B cell (primary cell): ENCODE measurements at regions not wholly inside any gene's neighbourhood (a gene's known extent, or its start where the extent isn't known, plus 50 kb on each side); places are given as distances from the start of the nearest gene placed in this dataset.

ENCODE experiments used
- ATAC-seq: fragments of 200-7000 bp; cut with Tn5 transposase; one replicate; pipeline ENCODE4 v1.10.0; 2021; ENCODE audit warnings: low read depth, mild to moderate bottlenecking, moderate number of reproducible peaks, moderate library complexity
- CTCF ChIA-PET: fragments of 350-600 bp; sonication (Branson Sonifier 250); formaldehyde crosslinking; loops from one replicate; lab custom pipeline; 2021; ENCODE audit warnings: antibody characterized with exemption, inconsistent platforms; lab: Charles Lee
- POLR2A ChIA-PET: fragments of 350-600 bp; sonication (Branson Sonifier 250); formaldehyde crosslinking; loops from one replicate; lab custom pipeline; 2021; ENCODE audit warnings: antibody characterized with exemption; lab: Charles Lee
- DNase-seq: peaks from one replicate; pipeline ENCODE4 v3.0.0; 2013
- H2AFZ ChIP-seq: 2 replicates; pipeline ENCODE4 v1.6.1; 2012; ENCODE audit warnings: mild to moderate bottlenecking, low read depth, low read length; ENCODE audit not compliant: insufficient read depth, poor library complexity, severe bottlenecking
- H3K27ac ChIP-seq, 2 donors: 1 replicate in 1 of 2; 2 replicates in 1 of 2; pipeline ENCODE4 v1.5.1; 2012 to 2013; ENCODE audit warnings: low read length in 2 of 2, mild to moderate bottlenecking in 2 of 2, moderate library complexity in 1 of 2
- H3K27me3 ChIP-seq, 4 experiments: fragments of 200-600 bp in 1 of 4; sonication (generic) in 1 of 4; replicated peaks in 1 of 4; 1 replicate in 2 of 4; 2 replicates in 2 of 4; pipeline versions ENCODE4 v1.6.1 to v1.7.0; 2013 to 2016; ENCODE audit warnings: low read length in 3 of 4, mild to moderate bottlenecking in 2 of 4, mixed read lengths in 1 of 4, moderate library complexity in 1 of 4; ENCODE audit not compliant: insufficient read depth in 4 of 4, control insufficient read depth in 3 of 4; ENCODE audit errors: control extremely low read depth in 1 of 4
- H3K36me3 ChIP-seq, 2 experiments: replicated peaks in 1 of 2; 1 replicate in 1 of 2; 2 replicates in 1 of 2; pipeline versions ENCODE4 v1.6.1 to v1.7.1; 2013; ENCODE audit warnings: low read length in 1 of 2; ENCODE audit not compliant: insufficient read depth in 2 of 2, control insufficient read depth in 1 of 2; ENCODE audit errors: control extremely low read depth in 1 of 2, extremely low read depth in 1 of 2
- H3K4me1 ChIP-seq, 2 donors: fragments of 200-600 bp in 1 of 2; sonication (generic) in 1 of 2; 1 replicate in 1 of 2; 2 replicates in 1 of 2; pipeline versions ENCODE4 v1.5.1 to v1.6.1; 2013 to 2017; ENCODE audit warnings: low read length in 2 of 2; ENCODE audit not compliant: control insufficient read depth in 2 of 2, insufficient read depth in 2 of 2
- H3K4me2 ChIP-seq: replicated peaks from 2 replicates; pipeline ENCODE3; 2012; ENCODE audit warnings: mild to moderate bottlenecking, low read depth, low read length; ENCODE audit not compliant: poor library complexity, severe bottlenecking
- H3K4me3 ChIP-seq, 5 experiments: fragments of 200-600 bp in 1 of 5; sonication (generic) in 1 of 5; 1 replicate in 3 of 5; 2 replicates in 2 of 5; pipeline versions ENCODE4 v1.5.1 to v1.7.0; 2011 to 2016; ENCODE audit warnings: low read length in 4 of 5, mild to moderate bottlenecking in 4 of 5, low read depth in 2 of 5, control low read depth in 1 of 5, moderate library complexity in 1 of 5; ENCODE audit not compliant: insufficient read depth in 1 of 5; ENCODE audit errors: control extremely low read depth in 1 of 5, extremely low read depth in 1 of 5
- H3K79me2 ChIP-seq: fragments of 200-600 bp; sonication (generic); one replicate; pipeline ENCODE4 v1.6.0; 2016; ENCODE audit warnings: low read length; ENCODE audit not compliant: control insufficient read depth, insufficient read depth
- H3K9ac ChIP-seq: fragments of 200-600 bp; sonication (generic); 2 replicates; pipeline ENCODE4 v1.6.1; 2017; ENCODE audit warnings: mild to moderate bottlenecking, low read length, moderate library complexity
- H3K9me3 ChIP-seq, 3 donors: one replicate each; pipeline versions ENCODE4 v1.6.1 to v1.7.1; 2013; ENCODE audit warnings: low read length in 2 of 3; ENCODE audit not compliant: control insufficient read depth in 2 of 3, insufficient read depth in 1 of 3; ENCODE audit errors: control extremely low read depth in 1 of 3
- H4K20me1 ChIP-seq: 2 replicates; pipeline ENCODE4 v1.6.0; 2012; ENCODE audit warnings: mild to moderate bottlenecking, low read length; ENCODE audit not compliant: insufficient read depth, control insufficient read depth, poor library complexity, severe bottlenecking
- H3K27ac Mint-ChIP-seq: one replicate; pipeline ENCODE4 v1.8.0; 2021; ENCODE audit warnings: mixed read lengths
- H3K27me3 Mint-ChIP-seq: one replicate; pipeline ENCODE4 v1.8.0; 2021; ENCODE audit warnings: mixed read lengths
- H3K4me1 Mint-ChIP-seq: one replicate; pipeline ENCODE4 v1.8.0; 2021; ENCODE audit warnings: mixed read lengths
- H3K4me3 Mint-ChIP-seq: one replicate; pipeline ENCODE4 v1.8.0; 2021; ENCODE audit warnings: mixed read lengths
- H3K9me3 Mint-ChIP-seq: one replicate; pipeline ENCODE4 v1.8.0; 2022; ENCODE audit warnings: mixed read lengths; ENCODE audit not compliant: insufficient read depth
- EZH2 ChIP-seq: IDR thresholded peaks from 2 replicates; pipeline ENCODE4 v1.6.1; 2012; ENCODE audit warnings: borderline replicate concordance, low read depth, mild to moderate bottlenecking, moderate library complexity, low read length; ENCODE audit not compliant: insufficient read depth, poor library complexity, severe bottlenecking
- WGBS: methylation state at CpG from one replicate; pipeline ENCODE4 v1.1.5; 2013; ENCODE audit warnings: missing lambda C conversion rate; ENCODE audit not compliant: insufficient coverage; 5-methylcytosine and 5-hydroxymethylcytosine counted together
- intact Hi-C: fragments of 100-400 bp; cut with micrococcal nuclease; formaldehyde crosslinking; loops from one replicate; pipeline ENCODE4 v1.10.0; 2022
- TF ChIP-seq, protein P1 (sequence below): fragments of 200-600 bp; IDR thresholded peaks from one replicate; pipeline ENCODE4 v1.8.0; 2022; ENCODE audit warnings: antibody characterized with exemption, mild to moderate bottlenecking

DNA sequence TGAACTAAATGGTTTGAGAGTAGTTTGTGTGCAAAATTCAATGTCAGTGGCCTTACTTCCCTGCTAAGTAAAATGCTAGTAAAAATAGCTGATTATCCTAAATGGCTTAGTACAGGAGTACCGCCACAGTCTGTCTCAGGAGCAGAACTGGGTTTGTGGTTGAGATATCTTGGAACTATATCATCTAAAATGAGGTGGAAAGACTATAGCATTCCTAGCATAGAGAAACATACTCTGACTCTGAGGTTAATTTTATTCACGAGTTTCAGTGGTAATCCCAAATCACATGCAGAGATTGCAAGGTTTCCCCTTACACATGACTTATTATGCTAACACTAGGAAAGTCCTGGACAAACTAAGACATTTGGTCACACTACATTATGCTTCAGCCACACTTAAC is 70.4 kb downstream of the OR13H1 start:
- H3K4me3 ChIP-seq: no peak overlapping the region
- POLR2A ChIA-PET: no interaction called here
- Mint-ChIP-seq H3K4me3 (no peak overlapping the region), H3K4me1 (no peaks in the 10 kb centered on the region), H3K27ac (no peak overlapping the region), H3K27me3 (no peaks in the 10 kb centered on the region), H3K9me3 (no peaks in the 10 kb centered on the region)
- no peaks in the 10 kb centered on the region for H3K9me3 ChIP-seq
- no peaks in the 10 kb centered on the region for H3K36me3 ChIP-seq
- peaks cover 0 to 6% (median 0%) of the 10 kb centered on the region in 4 experiments for H3K27me3 ChIP-seq
- H3K9ac ChIP-seq: no peak overlapping the region
- no peaks in the 10 kb centered on the region for H3K4me1 ChIP-seq
- no peak for TF ChIP-seq EZH2
- TF ChIP-seq, protein P1, sequence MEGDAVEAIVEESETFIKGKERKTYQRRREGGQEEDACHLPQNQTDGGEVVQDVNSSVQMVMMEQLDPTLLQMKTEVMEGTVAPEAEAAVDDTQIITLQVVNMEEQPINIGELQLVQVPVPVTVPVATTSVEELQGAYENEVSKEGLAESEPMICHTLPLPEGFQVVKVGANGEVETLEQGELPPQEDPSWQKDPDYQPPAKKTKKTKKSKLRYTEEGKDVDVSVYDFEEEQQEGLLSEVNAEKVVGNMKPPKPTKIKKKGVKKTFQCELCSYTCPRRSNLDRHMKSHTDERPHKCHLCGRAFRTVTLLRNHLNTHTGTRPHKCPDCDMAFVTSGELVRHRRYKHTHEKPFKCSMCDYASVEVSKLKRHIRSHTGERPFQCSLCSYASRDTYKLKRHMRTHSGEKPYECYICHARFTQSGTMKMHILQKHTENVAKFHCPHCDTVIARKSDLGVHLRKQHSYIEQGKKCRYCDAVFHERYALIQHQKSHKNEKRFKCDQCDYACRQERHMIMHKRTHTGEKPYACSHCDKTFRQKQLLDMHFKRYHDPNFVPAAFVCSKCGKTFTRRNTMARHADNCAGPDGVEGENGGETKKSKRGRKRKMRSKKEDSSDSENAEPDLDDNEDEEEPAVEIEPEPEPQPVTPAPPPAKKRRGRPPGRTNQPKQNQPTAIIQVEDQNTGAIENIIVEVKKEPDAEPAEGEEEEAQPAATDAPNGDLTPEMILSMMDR: no peak
- no peak overlapping the region for H3K27ac ChIP-seq
- no peaks in the 10 kb centered on the region for H4K20me1 ChIP-seq
- WGBS: 100% methylated on average over 1 of the region's 2 CpGs
- no peak overlapping the region for H2AFZ ChIP-seq
- no peak overlapping the region for H3K4me2 ChIP-seq
- no peaks in the 10 kb centered on the region for H3K79me2 ChIP-seq
- CTCF ChIA-PET: no interaction called here
- ATAC-seq (no peak), DNase-seq (no peak)
- intact Hi-C loops: no loop called here

DNA sequence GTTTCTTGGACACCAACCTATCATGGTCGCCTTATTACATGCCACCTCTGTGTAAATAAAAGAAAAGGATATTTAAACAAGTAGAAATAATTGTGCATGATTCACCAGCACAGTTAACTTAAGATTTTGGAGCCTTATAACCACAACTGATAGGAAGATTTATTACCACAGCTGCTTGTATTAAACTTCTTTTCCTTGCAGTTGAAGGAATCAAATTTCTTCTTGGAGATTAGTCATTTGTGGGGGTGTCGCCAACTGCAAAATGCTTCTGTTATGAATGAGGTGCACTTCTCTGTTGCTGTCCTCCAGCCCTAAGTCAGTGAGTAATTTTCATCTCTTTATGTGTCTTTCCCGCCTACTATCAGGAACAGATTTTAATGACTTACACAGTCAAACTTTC is 73.3 kb downstream of the OR13H1 start:
- Histone ChIP-seq H2AFZ (no peak overlapping the region), H3K27ac (no peak overlapping the region), H3K4me1 (no peaks in the 10 kb centered on the region), H3K36me3 (no peaks in the 10 kb centered on the region), H3K79me2 (no peaks in the 10 kb centered on the region), H3K4me2 (no peak overlapping the region), H3K9me3 (no peaks in the 10 kb centered on the region), H3K27me3 (peaks cover 0 to 6% (median 0%) of the 10 kb centered on the region in 4 experiments), H4K20me1 (no peaks in the 10 kb centered on the region), H3K4me3 (no peak overlapping the region), H3K9ac (no peak overlapping the region)
- H3K27me3 Mint-ChIP-seq: peaks cover 4% of the 10 kb centered on the region
- DNase-seq (no peak), ATAC-seq (no peak)
- no peak for TF ChIP-seq EZH2
- TF ChIP-seq, protein P1: no peak
- ChIA-PET CTCF (no interaction called here), POLR2A (no interaction called here)
- WGBS: no CpG with 5 or more reads among the region's 3 CpGs
- H3K27ac Mint-ChIP-seq: no peak overlapping the region
- intact Hi-C loops: no loop called here
- H3K9me3 Mint-ChIP-seq: no peaks in the 10 kb centered on the region
- H3K4me1 Mint-ChIP-seq: no peaks in the 10 kb centered on the region
- H3K4me3 Mint-ChIP-seq: no peak overlapping the region
